ENCODE measurements at regions not wholly inside any gene's neighbourhood (a gene's known extent, or its start where the extent isn't known, plus 50 kb on each side); places are given as distances from the start of the nearest gene placed in this dataset.

DNA sequence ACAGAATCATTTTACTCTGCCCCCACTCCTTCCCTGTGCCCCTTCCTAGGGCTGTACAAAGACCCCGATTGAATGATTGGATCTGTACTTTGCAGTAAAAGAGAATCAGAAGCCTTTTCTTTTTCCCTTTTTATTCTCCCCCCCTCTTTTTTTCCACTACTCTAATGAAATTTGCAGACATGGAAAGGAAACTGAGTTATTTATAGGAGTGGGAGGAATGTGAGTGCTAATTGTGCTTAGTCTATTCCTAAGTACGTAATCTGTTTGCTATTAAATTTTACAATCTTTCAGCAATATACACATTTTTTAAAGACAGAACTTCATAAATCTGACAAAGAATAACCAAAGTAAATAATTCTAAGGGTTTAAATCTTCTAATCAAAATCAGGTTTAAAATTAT is 314.3 kb downstream of the MAP2K6 start:
- DNase-seq (ENCODE audit: low read depth) (no peak), FAIRE-seq (no peak)
- Histone ChIP-seq H3K27me3 (ENCODE audit: control insufficient read depth, insufficient read depth, low read length) (no peaks in the 10 kb centered on the region), H3K36me3 (ENCODE audit: control insufficient read depth, insufficient read depth, low read length) (no peaks in the 10 kb centered on the region), H3K4me3 (ENCODE audit: low read depth, low read length) (no peak overlapping the region)
- no peak for TF ChIP-seq CTCF (IDR thresholded peaks at IDR 0.05; ENCODE audit: insufficient read depth, low read length, severe bottlenecking)

- FAIRE-seq (peak; percentile 68), DNase-seq (ENCODE audit: low read depth) (peak; percentile 98)
- TF ChIP-seq CTCF (IDR thresholded peaks at IDR 0.05; ENCODE audit: insufficient read depth, low read length, severe bottlenecking) = no peak
- H3K27me3 ChIP-seq (ENCODE audit: control insufficient read depth, insufficient read depth, low read length) = no peaks in the 10 kb centered on the region
- no peaks in the 10 kb centered on the region for H3K36me3 ChIP-seq (ENCODE audit: control insufficient read depth, insufficient read depth, low read length)
- H3K4me3 ChIP-seq (ENCODE audit: low read depth, low read length) = no peak overlapping the region
Measured at GRCh38 chr17:69729944-69730343, 315.4 kb downstream of the MAP2K6 start.

- FAIRE-seq = no peak
- Histone ChIP-seq H3K4me3 (ENCODE audit: low read depth, low read length) (no peak overlapping the region), H3K27me3 (ENCODE audit: control insufficient read depth, insufficient read depth, low read length) (no peaks in the 10 kb centered on the region), H3K36me3 (ENCODE audit: control insufficient read depth, insufficient read depth, low read length) (no peaks in the 10 kb centered on the region)
- no peak for TF ChIP-seq CTCF (IDR thresholded peaks at IDR 0.05; ENCODE audit: insufficient read depth, low read length, severe bottlenecking)
- DNase-seq (ENCODE audit: low read depth) = no peak
Measured at GRCh38 chr17:69732272-69732918, 317.9 kb downstream of the MAP2K6 start.

GRCh38 chr17:69733171-69734012 is 318.9 kb downstream of the MAP2K6 start:
- DNase-seq (ENCODE audit: low read depth) = peak; percentile 97
- peak; percentile 99 for FAIRE-seq
- Histone ChIP-seq H3K4me3 (ENCODE audit: low read depth, low read length) (no peak overlapping the region), H3K36me3 (ENCODE audit: control insufficient read depth, insufficient read depth, low read length) (no peaks in the 10 kb centered on the region), H3K27me3 (ENCODE audit: control insufficient read depth, insufficient read depth, low read length) (no peaks in the 10 kb centered on the region)
- TF ChIP-seq CTCF (IDR thresholded peaks at IDR 0.05; ENCODE audit: insufficient read depth, low read length, severe bottlenecking) = no peak

- TF ChIP-seq CTCF (IDR thresholded peaks at IDR 0.05; ENCODE audit: insufficient read depth, low read length, severe bottlenecking) = no peak
- peak; percentile 88 for FAIRE-seq
Measured at GRCh38 chr17:69734656-69735055, 320.2 kb downstream of the MAP2K6 start.

More at GRCh38 chr17:69734656-69735055, 320.2 kb downstream of the MAP2K6 start:
- H3K27me3 ChIP-seq (ENCODE audit: control insufficient read depth, insufficient read depth, low read length) = no peaks in the 10 kb centered on the region
- no peak for DNase-seq (ENCODE audit: low read depth)
- no peak overlapping the region for H3K4me3 ChIP-seq (ENCODE audit: low read depth, low read length)
- H3K36me3 ChIP-seq (ENCODE audit: control insufficient read depth, insufficient read depth, low read length) = no peaks in the 10 kb centered on the region
